ENCODE measurements at regions not wholly inside any gene's neighbourhood (a gene's known extent, or its start where the extent isn't known, plus 50 kb on each side); places are given as distances from the start of the nearest gene placed in this dataset.
"Not testable (repeated sequence)": the region's sequence is repeated elsewhere in the genome, so short reads cannot be mapped to it uniquely, and the experiment has no call there.

DNA sequence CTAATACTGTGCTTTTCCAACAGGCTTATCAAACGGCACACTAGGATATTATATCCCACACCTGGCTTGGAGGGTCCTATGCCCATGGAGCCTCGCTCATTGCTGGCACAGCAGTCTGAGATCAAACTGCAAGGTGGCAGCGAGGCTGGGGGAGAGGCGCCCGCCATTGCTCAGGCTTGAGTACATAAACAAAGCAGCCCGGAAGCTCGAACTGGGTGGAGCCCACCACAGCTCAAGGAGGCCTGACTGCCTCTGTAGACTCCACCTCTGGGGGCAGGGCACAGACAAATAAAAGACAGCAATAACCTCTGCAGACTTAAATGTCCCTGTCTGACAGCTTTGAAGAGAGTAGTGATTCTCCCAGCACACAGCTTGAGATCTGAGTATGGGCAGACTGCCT lies 128.0 kb upstream of the CAV2 start:
- not testable (repeated sequence) for H3K27me3 Mint-ChIP-seq (ENCODE audit: insufficient read depth, low read depth, poor library complexity); ATAC-seq; DNase-seq (ENCODE audit: low spot score); H3K9me2 ChIP-seq (ENCODE audit: insufficient read depth); H3K4me3 ChIP-seq; H4K20me1 ChIP-seq (replicated peaks; ENCODE audit: insufficient read depth); H3K4me1 Mint-ChIP-seq; H3K27me3 ChIP-seq (ENCODE audit: insufficient read depth); H3K79me2 ChIP-seq (replicated peaks; ENCODE audit: insufficient read depth); H3K36me3 ChIP-seq (ENCODE audit: insufficient read depth); H3K4me3 Mint-ChIP-seq; H3F3A ChIP-seq (replicated peaks; ENCODE audit: low read depth); H3K4me1 ChIP-seq (ENCODE audit: insufficient read depth); H3K4me2 ChIP-seq; H3K27ac Mint-ChIP-seq; H2AFZ ChIP-seq; H3K27ac ChIP-seq (ENCODE audit: low read depth)
- H3K9me3 Mint-ChIP-seq: peaks cover 34% of the 10 kb centered on the region
- peaks cover 24% of the 10 kb centered on the region; the same call in 2 of the 3 replicates for H3K36me3 Mint-ChIP-seq (ENCODE audit: low read depth)

DNA sequence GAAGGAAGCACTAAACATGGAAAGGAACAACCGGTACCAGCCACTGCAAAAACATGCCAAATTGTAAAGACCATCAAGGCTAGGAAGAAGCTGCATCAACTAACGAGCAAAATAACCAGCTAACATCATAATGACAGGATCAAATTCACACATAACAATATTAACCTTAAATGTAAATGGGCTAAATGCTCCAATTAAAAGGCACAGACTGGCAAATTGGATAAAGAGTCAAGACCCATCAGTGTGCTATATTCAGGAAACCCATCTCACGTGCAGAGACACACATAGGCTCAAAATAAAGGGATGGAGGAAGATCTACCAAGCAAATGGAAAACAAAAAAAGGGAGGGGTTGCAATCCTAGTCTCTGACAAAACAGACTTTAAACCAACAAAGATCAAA lies 126.3 kb upstream of the CAV2 start:
- not testable (repeated sequence) for H3K27me3 ChIP-seq (ENCODE audit: insufficient read depth); H3K4me1 Mint-ChIP-seq; H3K36me3 ChIP-seq (ENCODE audit: insufficient read depth); H3K27me3 Mint-ChIP-seq (ENCODE audit: insufficient read depth, low read depth, poor library complexity); H4K20me1 ChIP-seq (replicated peaks; ENCODE audit: insufficient read depth); H3K4me3 Mint-ChIP-seq; H3K9me2 ChIP-seq (ENCODE audit: insufficient read depth); H3F3A ChIP-seq (replicated peaks; ENCODE audit: low read depth); H3K4me2 ChIP-seq; H3K79me2 ChIP-seq (replicated peaks; ENCODE audit: insufficient read depth); H2AFZ ChIP-seq; H3K4me1 ChIP-seq (ENCODE audit: insufficient read depth); H3K4me3 ChIP-seq; DNase-seq (ENCODE audit: low spot score); H3K27ac Mint-ChIP-seq; H3K27ac ChIP-seq (ENCODE audit: low read depth); ATAC-seq
- Mint-ChIP-seq H3K9me3 (peaks cover 34% of the 10 kb centered on the region), H3K36me3 (ENCODE audit: low read depth) (peaks cover 24% of the 10 kb centered on the region; the same call in 2 of the 3 replicates)

DNA sequence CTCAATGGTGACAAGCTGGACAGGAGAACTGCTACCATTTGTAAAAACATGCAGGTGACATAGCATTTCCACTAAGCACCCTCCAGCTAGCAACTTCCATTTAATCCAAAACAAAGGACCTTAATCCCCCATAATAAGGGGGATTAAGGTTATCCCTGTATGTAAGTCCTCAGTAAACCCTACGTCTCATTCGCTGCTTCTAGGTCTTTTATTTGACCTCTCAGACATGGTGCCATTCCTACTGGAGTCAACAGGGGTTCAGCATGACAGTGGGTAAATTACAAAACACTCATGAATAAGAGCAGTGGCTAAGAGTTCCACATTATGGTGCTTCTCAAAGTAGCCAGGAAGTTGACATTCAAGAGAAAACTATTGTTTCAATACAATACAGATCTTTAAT lies 121.8 kb upstream of the CAV2 start:
- H3K4me2 ChIP-seq: no peak overlapping the region
- no peak overlapping the region; the same call in 1 of the 2 replicates for H3K27ac Mint-ChIP-seq

More for the DNA sequence above, 121.8 kb upstream of the CAV2 start:
- H3K4me1 Mint-ChIP-seq: no peaks in the 10 kb centered on the region; the same call in 1 of the 3 replicates
- H3K4me3 Mint-ChIP-seq: no peak overlapping the region
- Histone ChIP-seq H3K4me3 (no peak overlapping the region), H3K27ac (ENCODE audit: low read depth) (no peak overlapping the region), H4K20me1 (replicated peaks; ENCODE audit: insufficient read depth) (no peaks in the 10 kb centered on the region), H3K36me3 (ENCODE audit: insufficient read depth) (no peaks in the 10 kb centered on the region), H3K27me3 (ENCODE audit: insufficient read depth) (no peaks in the 10 kb centered on the region), H2AFZ (peak overlapping the region; percentile 14; the same call in 1 of the 2 replicates), H3F3A (replicated peaks; ENCODE audit: low read depth) (no peaks in the 10 kb centered on the region), H3K79me2 (replicated peaks; ENCODE audit: insufficient read depth) (no peaks in the 10 kb centered on the region), H3K9me2 (ENCODE audit: insufficient read depth) (no peaks in the 10 kb centered on the region), H3K4me1 (ENCODE audit: insufficient read depth) (0 out of 2 replicates have a peak, but pooled peaks cover 3% of the 10 kb centered on the region)
- peaks cover 6% of the 10 kb centered on the region; the same call in 1 of the 3 replicates for H3K9me3 Mint-ChIP-seq
- 0 out of 3 replicates have a peak, but pooled peaks cover 3% of the 10 kb centered on the region for H3K36me3 Mint-ChIP-seq (ENCODE audit: low read depth)
- ATAC-seq (no peak), DNase-seq (ENCODE audit: low spot score) (no peak)
- H3K27me3 Mint-ChIP-seq (ENCODE audit: insufficient read depth, low read depth, poor library complexity): no peaks in the 10 kb centered on the region
- TF ChIP-seq CREB1 (CRISPR knock-in tag; IDR thresholded peaks at IDR 0.05; ENCODE audit: low read depth): no peak
- TF ChIP-seq, protein P1, sequence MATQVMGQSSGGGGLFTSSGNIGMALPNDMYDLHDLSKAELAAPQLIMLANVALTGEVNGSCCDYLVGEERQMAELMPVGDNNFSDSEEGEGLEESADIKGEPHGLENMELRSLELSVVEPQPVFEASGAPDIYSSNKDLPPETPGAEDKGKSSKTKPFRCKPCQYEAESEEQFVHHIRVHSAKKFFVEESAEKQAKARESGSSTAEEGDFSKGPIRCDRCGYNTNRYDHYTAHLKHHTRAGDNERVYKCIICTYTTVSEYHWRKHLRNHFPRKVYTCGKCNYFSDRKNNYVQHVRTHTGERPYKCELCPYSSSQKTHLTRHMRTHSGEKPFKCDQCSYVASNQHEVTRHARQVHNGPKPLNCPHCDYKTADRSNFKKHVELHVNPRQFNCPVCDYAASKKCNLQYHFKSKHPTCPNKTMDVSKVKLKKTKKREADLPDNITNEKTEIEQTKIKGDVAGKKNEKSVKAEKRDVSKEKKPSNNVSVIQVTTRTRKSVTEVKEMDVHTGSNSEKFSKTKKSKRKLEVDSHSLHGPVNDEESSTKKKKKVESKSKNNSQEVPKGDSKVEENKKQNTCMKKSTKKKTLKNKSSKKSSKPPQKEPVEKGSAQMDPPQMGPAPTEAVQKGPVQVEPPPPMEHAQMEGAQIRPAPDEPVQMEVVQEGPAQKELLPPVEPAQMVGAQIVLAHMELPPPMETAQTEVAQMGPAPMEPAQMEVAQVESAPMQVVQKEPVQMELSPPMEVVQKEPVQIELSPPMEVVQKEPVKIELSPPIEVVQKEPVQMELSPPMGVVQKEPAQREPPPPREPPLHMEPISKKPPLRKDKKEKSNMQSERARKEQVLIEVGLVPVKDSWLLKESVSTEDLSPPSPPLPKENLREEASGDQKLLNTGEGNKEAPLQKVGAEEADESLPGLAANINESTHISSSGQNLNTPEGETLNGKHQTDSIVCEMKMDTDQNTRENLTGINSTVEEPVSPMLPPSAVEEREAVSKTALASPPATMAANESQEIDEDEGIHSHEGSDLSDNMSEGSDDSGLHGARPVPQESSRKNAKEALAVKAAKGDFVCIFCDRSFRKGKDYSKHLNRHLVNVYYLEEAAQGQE (IDR thresholded peaks at IDR 0.05; ENCODE audit: unreplicated experiment): no peak
- TF ChIP-seq, protein P2, sequence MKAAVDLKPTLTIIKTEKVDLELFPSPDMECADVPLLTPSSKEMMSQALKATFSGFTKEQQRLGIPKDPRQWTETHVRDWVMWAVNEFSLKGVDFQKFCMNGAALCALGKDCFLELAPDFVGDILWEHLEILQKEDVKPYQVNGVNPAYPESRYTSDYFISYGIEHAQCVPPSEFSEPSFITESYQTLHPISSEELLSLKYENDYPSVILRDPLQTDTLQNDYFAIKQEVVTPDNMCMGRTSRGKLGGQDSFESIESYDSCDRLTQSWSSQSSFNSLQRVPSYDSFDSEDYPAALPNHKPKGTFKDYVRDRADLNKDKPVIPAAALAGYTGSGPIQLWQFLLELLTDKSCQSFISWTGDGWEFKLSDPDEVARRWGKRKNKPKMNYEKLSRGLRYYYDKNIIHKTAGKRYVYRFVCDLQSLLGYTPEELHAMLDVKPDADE (IDR thresholded peaks at IDR 0.05): no peak
- TF ChIP-seq, protein P3, sequence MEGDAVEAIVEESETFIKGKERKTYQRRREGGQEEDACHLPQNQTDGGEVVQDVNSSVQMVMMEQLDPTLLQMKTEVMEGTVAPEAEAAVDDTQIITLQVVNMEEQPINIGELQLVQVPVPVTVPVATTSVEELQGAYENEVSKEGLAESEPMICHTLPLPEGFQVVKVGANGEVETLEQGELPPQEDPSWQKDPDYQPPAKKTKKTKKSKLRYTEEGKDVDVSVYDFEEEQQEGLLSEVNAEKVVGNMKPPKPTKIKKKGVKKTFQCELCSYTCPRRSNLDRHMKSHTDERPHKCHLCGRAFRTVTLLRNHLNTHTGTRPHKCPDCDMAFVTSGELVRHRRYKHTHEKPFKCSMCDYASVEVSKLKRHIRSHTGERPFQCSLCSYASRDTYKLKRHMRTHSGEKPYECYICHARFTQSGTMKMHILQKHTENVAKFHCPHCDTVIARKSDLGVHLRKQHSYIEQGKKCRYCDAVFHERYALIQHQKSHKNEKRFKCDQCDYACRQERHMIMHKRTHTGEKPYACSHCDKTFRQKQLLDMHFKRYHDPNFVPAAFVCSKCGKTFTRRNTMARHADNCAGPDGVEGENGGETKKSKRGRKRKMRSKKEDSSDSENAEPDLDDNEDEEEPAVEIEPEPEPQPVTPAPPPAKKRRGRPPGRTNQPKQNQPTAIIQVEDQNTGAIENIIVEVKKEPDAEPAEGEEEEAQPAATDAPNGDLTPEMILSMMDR (conservative IDR thresholded peaks at IDR 0.05; ENCODE audit: low read depth in 2 of 2): no peak

All from GM23338 (cell line).